ENCODE measurements at regions not wholly inside any gene's neighbourhood (a gene's known extent, or its start where the extent isn't known, plus 50 kb on each side); places are given as distances from the start of the nearest gene placed in this dataset.

DNA sequence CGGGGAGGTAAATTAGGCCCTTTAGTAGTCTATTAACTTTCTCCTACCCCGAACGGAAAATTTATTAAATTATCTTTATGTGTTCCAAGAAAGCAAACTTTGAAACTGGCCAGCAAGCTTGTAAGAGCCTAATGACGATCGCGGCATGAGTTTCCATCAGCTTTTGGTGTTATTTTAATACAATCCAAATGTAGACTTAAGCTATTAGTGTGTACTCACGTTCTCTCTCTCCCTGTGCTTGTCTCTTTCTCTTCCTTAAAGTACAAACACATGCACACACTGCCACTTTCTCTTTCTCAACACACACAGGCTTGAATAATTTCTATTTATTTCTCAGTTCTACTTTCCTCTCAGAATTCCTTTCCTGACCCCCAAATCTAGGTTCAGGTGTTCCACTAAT lies 108.8 kb upstream of the MME start:
- H3K9me3 ChIP-seq (ENCODE audit: control insufficient read depth, insufficient read depth, low read length) = no peaks in the 10 kb centered on the region
- TF ChIP-seq CTCF (IDR thresholded peaks at IDR 0.05; ENCODE audit: low read depth, low read length) = no peak
- no peak for DNase-seq (ENCODE audit: low read depth, low spot score)
- POLR2A ChIA-PET = interaction anchor here (0.6 kb wide), 1 partner anchor 40 kb away, joined by 3 read pairs; no protein-coding TSS in a partner anchor
- H3K27me3 ChIP-seq (ENCODE audit: control insufficient read depth, insufficient read depth, low read length) = no peaks in the 10 kb centered on the region
- H3K4me3 ChIP-seq (ENCODE audit: low read depth, low read length) = no peak overlapping the region
- CTCF ChIA-PET = no interaction called here
- no peak overlapping the region for H3K27ac ChIP-seq (ENCODE audit: low read depth, low read length)

DNA sequence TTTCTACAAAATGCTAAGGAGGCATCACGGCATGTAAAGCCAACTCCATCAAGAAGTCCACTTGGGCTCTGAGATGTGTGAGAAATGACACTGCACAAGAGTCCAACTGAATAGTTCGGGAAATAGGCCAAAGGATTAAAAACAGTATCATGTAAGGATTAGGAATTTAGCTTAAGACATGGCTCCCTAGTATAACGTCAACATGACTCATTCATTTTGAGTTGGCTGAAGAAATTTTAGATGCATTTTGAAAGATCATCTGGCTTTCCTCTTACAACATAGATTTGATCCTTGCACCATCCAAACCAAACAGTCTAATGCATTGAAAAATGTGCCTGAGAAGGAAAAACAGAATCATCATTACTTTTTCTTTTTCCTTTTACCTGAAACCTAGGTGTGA lies 109.3 kb upstream of the MME start:
- peak; percentile 76 for DNase-seq (ENCODE audit: low read depth, low spot score)
- no peaks in the 10 kb centered on the region for H3K9me3 ChIP-seq (ENCODE audit: control insufficient read depth, insufficient read depth, low read length)
- CTCF ChIA-PET = no interaction called here
- TF ChIP-seq CTCF (IDR thresholded peaks at IDR 0.05; ENCODE audit: low read depth, low read length) = no peak
- H3K4me3 ChIP-seq (ENCODE audit: low read depth, low read length) = no peak overlapping the region
- H3K27ac ChIP-seq (ENCODE audit: low read depth, low read length) = peak overlapping the region; percentile 23
- POLR2A ChIA-PET = no interaction called here
- no peaks in the 10 kb centered on the region for H3K27me3 ChIP-seq (ENCODE audit: control insufficient read depth, insufficient read depth, low read length)

- Histone ChIP-seq H3K4me3 (ENCODE audit: low read depth, low read length) (no peak overlapping the region), H3K27ac (ENCODE audit: low read depth, low read length) (no peak overlapping the region), H3K27me3 (ENCODE audit: control insufficient read depth, insufficient read depth, low read length) (no peaks in the 10 kb centered on the region), H3K9me3 (ENCODE audit: control insufficient read depth, insufficient read depth, low read length) (no peaks in the 10 kb centered on the region)
- ChIA-PET POLR2A (no interaction called here), CTCF (interaction anchor here (1.0 kb wide), 1 partner anchor 211 kb away, joined by 3 read pairs; no protein-coding TSS in a partner anchor)
- no peak for DNase-seq (ENCODE audit: low read depth, low spot score)
- no peak for TF ChIP-seq CTCF (IDR thresholded peaks at IDR 0.05; ENCODE audit: low read depth, low read length)
Observed at GRCh38 chr3:154969366-154969765, 110.8 kb upstream of the MME start.

- DNase-seq (ENCODE audit: low read depth, low spot score) = no peak
- no peaks in the 10 kb centered on the region for H3K27me3 ChIP-seq (ENCODE audit: control insufficient read depth, insufficient read depth, low read length)
- TF ChIP-seq CTCF (IDR thresholded peaks at IDR 0.05; ENCODE audit: low read depth, low read length) = no peak
- ChIA-PET POLR2A (no interaction called here), CTCF (interaction anchor here (1.0 kb wide), 1 partner anchor 12 kb away, joined by 3 read pairs; no protein-coding TSS in a partner anchor)
- no peak overlapping the region for H3K4me3 ChIP-seq (ENCODE audit: low read depth, low read length)
- no peaks in the 10 kb centered on the region for H3K9me3 ChIP-seq (ENCODE audit: control insufficient read depth, insufficient read depth, low read length)
- H3K27ac ChIP-seq (ENCODE audit: low read depth, low read length) = no peak overlapping the region
Observed at GRCh38 chr3:154967090-154967489, 113.0 kb upstream of the MME start.

DNA sequence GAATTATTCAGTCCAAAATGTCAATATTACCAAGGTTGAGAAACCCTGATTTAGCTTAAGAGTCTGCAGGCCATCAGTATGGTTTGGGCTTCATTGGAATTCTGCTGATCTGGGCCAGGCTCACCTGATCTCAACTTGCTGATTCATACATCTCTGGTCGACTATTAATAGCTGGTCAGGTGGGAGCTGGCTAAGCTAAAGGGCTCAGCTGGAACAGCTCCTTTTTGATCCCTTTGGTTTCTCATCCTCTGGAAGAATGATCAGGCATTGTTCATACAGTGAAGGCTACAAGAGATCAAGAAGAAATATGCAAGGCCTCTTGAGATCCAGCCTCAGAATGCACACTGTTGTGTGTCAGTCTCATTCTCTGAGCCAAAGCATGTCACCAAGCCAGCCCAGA lies 123.3 kb upstream of the MME start:
- DNase-seq (ENCODE audit: low read depth, low spot score) = no peak
- H3K27ac ChIP-seq (ENCODE audit: low read depth, low read length) = no peak overlapping the region
- no peak for TF ChIP-seq CTCF (IDR thresholded peaks at IDR 0.05; ENCODE audit: low read depth, low read length)
- ChIA-PET POLR2A (no interaction called here), CTCF (interaction anchor here (1.3 to 5.2 kb wide), 2 partner anchors 199 to 365 kb away, joined by 5 to 43 read pairs; no protein-coding TSS in a partner anchor)
- no peak overlapping the region for H3K4me3 ChIP-seq (ENCODE audit: low read depth, low read length)
- H3K27me3 ChIP-seq (ENCODE audit: control insufficient read depth, insufficient read depth, low read length) = no peaks in the 10 kb centered on the region
- no peaks in the 10 kb centered on the region for H3K9me3 ChIP-seq (ENCODE audit: control insufficient read depth, insufficient read depth, low read length)
